HG02610 (cell line): ENCODE measurements at regions not wholly inside any gene's neighbourhood (a gene's known extent, or its start where the extent isn't known, plus 50 kb on each side); places are given as distances from the start of the nearest gene placed in this dataset.

ENCODE experiments used
- ATAC-seq: cut with Tn5 transposase; IDR thresholded peaks from one replicate; pipeline ENCODE4 v1.9.1; 2021; ENCODE audit warnings: mild to moderate bottlenecking, moderate library complexity; ENCODE audit not compliant: unreplicated experiment

DNA sequence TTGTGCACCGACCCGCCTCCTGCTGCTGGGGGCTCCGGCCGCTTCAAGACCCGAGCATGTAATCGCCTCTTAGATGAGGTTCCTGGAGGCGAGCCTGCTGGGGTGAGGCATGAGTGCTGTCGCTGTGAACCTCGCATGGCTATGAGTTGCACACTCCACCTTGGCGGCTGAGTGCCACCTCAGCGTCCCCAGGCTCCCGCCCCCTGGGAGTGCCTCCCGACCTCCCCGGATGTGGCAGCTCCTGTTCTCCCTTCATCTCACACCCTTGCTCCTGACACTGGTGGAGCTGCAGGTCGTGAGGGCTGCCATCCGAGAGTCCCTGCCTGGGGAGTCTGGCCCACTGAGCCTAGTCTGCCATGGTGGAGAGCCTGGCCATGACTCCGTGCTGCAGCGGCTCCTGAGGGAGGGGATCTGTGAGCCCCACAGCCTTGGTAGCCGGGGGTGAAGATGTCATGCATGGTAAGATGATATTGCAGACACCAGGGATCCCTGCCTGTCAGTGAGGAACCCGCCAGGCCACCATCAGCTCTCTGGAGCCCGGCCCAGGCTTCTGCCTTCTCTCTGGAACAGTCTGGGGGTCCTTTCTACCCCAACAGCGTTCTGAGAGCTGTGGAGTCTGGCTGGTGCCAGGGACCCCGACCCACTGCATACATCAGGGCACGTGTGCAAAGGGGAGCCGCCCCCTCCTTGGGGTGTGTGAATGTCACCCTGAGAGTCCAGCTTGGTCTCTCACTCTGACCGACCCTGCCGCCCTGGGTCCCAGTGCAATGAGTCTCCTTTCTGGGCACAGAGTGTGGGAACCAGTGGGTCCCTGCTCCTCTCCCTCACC lies 61.6 kb upstream of the HS6ST1 start:
- no peak for ATAC-seq

DNA sequence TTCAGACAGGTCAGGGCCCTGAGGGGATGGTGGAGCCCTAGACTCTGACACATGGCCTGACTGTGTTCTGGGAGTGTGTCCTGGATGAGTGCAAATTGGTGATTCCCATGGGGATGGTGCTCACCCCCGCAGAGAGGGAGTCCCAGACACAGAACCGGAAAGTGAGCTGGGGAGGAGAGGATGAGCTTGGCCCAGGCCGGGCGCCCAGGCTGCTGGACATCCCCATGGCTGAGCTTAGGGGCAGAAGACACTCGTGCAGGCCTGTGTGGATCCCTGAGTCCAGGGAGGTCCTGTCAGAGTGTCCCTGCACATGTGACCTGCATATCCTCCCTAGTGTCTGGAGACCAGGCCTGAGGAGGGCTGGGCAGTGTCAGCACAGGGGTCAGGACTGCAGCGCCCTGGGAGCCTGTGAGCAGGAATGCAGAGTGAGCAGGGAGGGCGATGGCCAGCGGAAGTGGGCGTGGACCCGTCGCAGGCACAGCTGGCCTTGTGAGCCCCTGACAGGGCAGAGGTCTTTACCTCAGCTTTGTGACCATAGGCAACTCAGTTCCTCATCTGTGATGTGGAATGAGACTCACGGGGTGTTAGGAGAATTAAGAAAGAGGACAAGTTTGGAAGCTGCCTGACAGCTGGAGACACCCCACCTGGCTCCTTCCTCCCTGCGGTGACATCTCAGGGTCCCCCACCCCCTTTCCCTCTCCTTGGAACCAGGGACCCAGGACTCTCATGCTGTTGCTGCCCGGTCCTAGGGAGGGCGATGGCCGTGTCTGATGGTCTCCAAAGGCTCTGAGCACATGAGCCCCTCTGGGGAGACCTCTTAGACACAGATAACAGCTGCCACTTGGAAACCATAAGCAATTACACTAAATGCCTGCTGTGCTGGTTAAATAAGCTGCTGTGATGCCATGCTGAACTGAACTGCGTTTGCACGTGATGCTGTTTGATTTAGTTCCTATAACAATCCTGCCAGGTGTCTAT lies 62.6 kb upstream of the HS6ST1 start:
- ATAC-seq, result no peak

DNA sequence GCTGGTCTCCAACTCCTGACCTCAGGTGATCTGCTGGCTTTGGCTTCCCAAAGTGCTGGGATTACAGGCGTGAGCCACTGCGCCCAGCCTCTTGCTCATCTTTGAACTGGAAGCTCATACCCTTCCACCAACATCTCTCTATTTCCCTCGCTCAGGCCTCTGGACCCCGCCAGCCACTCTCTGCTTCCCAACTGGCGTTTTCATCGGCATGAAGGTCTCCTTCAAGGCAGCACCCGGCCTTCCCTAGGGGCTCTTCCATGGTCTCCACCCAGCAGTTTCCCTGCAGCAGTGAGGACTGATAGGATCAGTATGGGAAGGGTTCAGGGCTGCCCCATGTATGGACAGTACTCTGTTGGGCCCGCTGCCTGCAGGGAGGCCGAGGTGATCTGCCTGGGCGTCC lies 65.8 kb upstream of the HS6ST1 start:
- no peak for ATAC-seq

DNA sequence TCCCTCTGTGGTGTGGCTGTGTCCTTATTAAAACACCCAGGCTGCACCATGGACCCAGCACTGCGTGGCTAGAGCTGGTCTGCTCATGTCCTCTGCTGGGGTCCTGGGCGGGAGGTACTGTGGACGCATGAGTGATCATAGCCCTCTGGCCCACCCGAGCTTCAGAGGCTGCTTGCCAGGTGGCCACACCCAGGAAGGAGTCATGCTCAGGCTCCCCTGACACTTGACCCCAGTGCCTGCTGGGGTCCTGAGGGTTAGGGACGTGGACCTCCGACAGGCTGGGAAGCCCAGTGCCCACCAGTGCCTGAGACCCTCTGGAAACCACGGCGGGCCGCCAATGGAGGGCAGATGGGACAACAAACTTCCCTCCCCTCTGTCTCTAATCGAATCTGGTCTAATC lies 66.3 kb upstream of the HS6ST1 start:
- ATAC-seq, result no peak

DNA sequence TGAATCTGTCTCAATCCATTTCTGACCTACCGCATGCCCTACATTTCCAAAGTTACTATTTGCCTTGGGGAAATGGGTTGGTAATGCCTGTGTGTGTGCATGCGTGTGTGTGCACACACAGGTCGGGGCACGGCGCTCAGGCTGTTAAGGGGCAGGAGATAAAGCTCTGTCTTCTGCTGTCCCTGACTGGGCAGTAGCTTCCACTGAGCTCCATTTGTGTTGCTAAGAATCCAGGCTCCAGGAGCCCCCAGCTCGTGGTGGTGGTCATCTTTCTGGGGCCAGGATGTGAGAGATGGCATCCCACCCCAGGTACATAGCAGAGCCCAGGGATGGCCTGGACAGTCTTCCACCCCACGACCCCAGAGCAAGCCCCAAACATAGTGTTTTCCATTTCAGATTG lies 66.7 kb upstream of the HS6ST1 start:
- no peak for ATAC-seq

DNA sequence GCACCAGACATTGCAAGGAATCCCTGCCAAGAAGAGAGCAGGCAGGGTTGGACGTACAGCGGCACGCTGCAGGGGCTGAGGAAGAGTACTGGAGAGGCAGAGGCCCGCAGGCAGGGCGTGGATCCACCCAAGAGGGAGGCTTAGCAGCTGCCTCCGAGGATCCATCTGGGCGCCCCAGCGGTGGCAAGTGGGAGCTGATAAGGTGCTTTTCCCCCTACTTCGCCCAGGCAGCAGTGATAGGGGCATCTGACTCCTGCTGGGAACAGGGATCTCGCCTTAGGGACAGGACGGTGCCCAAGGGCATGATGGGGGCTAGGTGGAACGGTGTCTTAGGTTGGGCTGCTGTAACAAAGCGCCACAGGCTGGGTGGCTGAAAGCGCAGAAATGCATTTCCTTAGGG lies 67.4 kb upstream of the HS6ST1 start:
- no peak for ATAC-seq

DNA sequence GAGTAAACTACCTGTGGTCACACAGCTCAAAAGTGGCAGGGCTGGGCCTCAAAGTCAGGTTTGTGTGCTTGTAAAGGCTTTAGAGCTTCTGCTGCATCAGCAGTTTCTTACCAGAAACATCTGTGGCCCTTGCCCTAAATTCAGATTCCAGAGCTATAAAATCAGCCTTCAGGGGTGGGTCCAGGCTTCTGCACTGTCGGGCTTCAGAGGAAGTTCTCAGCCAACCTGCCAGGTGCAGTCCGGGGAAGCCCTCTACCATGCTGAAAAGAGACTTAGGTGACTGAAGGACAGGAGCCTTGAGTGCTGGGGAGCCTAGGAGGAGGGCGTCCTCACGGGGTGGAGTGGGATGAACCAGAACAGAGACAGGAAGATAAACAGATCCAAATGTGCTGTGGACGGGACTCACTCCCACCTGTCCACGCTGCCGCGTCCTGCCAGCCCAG lies 69.9 kb upstream of the HS6ST1 start:
- ATAC-seq, result no peak

DNA sequence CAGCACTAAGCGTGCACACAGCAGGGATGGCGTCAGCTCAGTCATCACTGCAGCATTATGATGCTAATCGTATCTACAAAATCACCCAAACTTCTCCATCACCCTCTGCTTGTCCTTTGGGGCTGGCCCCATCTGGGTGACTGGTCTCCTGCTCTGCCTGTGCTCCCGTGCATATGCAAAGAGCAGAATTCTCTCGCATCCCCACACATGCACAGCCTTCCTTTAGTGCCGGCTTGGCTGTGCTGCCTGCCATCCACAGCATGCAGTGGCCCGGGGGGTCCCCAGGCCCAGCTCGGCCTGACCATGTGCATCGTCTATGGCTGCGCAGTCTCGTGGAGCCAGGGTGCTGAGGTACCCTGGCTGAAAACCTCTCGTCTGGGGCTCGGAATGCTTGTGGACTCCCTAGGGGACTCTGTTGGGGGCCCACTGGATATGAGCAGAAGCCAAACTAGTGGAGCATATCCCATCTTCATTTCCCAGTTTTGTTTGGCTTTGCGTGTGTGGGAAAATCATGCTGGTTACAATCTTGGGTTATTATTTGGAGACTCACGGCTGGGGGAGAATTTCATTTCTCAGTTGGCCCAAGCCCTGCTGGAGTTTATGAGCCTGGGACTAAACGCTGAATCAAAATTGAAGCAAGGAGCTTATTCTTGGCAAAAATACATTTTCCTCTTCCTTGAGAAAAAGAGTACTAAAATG lies 70.9 kb upstream of the HS6ST1 start:
- ATAC-seq, result no peak

- ATAC-seq, result no peak
Measured at GRCh38 chr2:128390256-128390990, 71.8 kb upstream of the HS6ST1 start.

- no peak for ATAC-seq
Measured at GRCh38 chr2:128390991-128391630, 72.4 kb upstream of the HS6ST1 start.

DNA sequence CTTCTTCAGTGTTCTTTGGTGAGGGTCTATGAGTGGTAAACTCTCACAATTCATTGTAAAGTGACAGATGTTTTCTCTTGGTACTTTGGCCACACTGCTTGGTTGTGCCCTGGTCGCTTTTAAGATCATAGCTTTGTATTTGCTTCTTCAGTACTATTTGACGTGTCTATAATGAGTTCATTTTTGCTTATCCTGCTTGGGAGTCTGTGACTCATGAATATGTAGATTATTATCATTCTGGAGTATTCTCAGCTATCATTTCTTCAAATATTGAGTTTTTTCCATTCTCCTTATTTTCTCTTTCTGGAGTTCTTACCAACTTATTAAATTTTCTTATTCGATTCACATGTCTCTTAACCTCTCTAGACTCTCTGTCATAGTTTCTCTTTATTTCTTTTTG lies 73.0 kb upstream of the HS6ST1 start:
- ATAC-seq, result no peak

GRCh38 chr2:128392207-128392606 lies 73.5 kb upstream of the HS6ST1 start:
- no peak for ATAC-seq

GRCh38 chr2:128394007-128394730 lies 75.5 kb upstream of the HS6ST1 start:
- no peak for ATAC-seq

DNA sequence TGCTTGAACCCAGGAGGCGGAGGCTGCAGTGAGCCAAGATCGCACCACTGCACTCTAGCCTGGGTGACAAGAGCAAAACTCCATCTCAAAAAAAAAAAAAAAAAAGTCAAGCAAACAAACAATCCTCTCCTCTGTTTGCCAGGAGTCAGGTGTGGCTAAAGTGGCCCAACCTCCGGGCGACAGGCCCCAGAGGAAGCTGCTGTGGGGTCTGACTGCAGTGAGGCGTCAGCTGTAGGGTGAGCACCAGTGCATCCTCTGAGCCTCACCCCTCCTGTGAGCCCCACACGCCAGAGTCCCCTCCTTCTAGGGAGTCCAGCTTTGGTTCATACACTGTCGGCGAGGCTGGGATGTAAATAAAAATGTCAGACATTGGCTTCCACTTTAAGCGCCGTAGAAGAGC lies 76.5 kb upstream of the HS6ST1 start:
- no peak for ATAC-seq

- no peak for ATAC-seq
Measured at GRCh38 chr2:128395640-128396499, 77.2 kb upstream of the HS6ST1 start.

- ATAC-seq, result no peak
Measured at GRCh38 chr2:128396500-128396891, 77.8 kb upstream of the HS6ST1 start.

- no peak for ATAC-seq
Measured at GRCh38 chr2:128396946-128397345, 78.3 kb upstream of the HS6ST1 start.

DNA sequence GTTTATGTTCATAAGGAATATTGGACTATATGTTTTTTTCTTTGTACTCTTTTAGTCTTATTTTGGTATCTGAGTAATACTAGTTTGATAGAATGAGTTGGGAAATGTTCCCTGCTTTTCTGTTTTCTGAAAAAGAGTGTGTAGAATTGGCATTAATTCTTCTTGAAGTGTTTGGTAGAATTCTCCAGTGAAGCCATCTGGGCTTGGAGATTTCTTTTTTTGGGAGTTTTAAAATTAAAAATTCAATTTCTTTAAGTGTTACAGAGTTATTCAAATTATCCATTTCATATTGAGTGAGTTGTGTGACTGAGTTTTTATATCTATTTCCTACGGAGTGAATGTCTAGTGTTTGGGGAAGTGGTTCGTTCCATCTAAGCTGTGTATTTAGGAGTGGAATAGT lies 80.6 kb upstream of the HS6ST1 start:
- no peak for ATAC-seq
